Activated naive CD8-positive, alpha-beta T cell treated with anti-CD3 and anti-CD28 coated beads, Interleukin-2, amount 10 ng/mL, durations not matched to agents 7 days and 5 days (primary cell): ENCODE measurements at regions not wholly inside any gene's neighbourhood (a gene's known extent, or its start where the extent isn't known, plus 50 kb on each side); places are given as distances from the start of the nearest gene placed in this dataset.

Experiments used
- ATAC-seq: fragments of 150-1000 bp; cut with Tn5 transposase; one replicate; pipeline ENCODE4 v1.10.0; 2021; ENCODE audit warnings: low read depth, moderate library complexity
- POLR2A ChIA-PET: fragments of 350-600 bp; sonication (Branson Sonifier 250); formaldehyde crosslinking; loops from one replicate; lab custom pipeline; 2021; ENCODE audit warnings: antibody characterized with exemption; lab: Charles Lee
- DNase-seq: peaks from one replicate; pipeline ENCODE4 v3.0.0; 2021
- H3K27ac Mint-ChIP-seq: one replicate; pipeline ENCODE4 v1.8.0; 2022; ENCODE audit warnings: mild to moderate bottlenecking, mixed read lengths
- H3K27me3 Mint-ChIP-seq: one replicate; pipeline ENCODE4 v1.8.0; 2022; ENCODE audit warnings: mild to moderate bottlenecking, moderate library complexity, mixed read lengths
- H3K36me3 Mint-ChIP-seq: one replicate; pipeline ENCODE4 v1.8.0; 2021; ENCODE audit warnings: mild to moderate bottlenecking, mixed read lengths
- H3K4me1 Mint-ChIP-seq: one replicate; pipeline ENCODE4 v1.8.0; 2021; ENCODE audit warnings: mixed read lengths
- H3K4me3 Mint-ChIP-seq: one replicate; pipeline ENCODE4 v1.8.0; 2022; ENCODE audit warnings: mild to moderate bottlenecking, moderate library complexity, mixed read lengths
- H3K9me3 Mint-ChIP-seq: one replicate; pipeline ENCODE4 v1.8.0; 2021; ENCODE audit warnings: mixed read lengths

GRCh38 chr15:47258521-47258920 lies 458.8 kb upstream of the SEMA6D start:
- DNase-seq = no peak
- Mint-ChIP-seq H3K9me3 (peaks cover 13% of the 10 kb centered on the region), H3K36me3 (no peaks in the 10 kb centered on the region), H3K27me3 (no peaks in the 10 kb centered on the region), H3K4me1 (no peaks in the 10 kb centered on the region), H3K4me3 (no peak overlapping the region), H3K27ac (no peak overlapping the region)
- ATAC-seq = no peak
- POLR2A ChIA-PET = no interaction called here

- no peak overlapping the region for H3K4me3 Mint-ChIP-seq
- no peak overlapping the region for H3K27ac Mint-ChIP-seq
- ATAC-seq (no peak), DNase-seq (no peak)
- H3K36me3 Mint-ChIP-seq = no peaks in the 10 kb centered on the region
- no peaks in the 10 kb centered on the region for H3K4me1 Mint-ChIP-seq
- peaks cover 5% of the 10 kb centered on the region for H3K9me3 Mint-ChIP-seq
- no peaks in the 10 kb centered on the region for H3K27me3 Mint-ChIP-seq
- POLR2A ChIA-PET = no interaction called here
Measured at GRCh38 chr15:47265686-47266085, 451.6 kb upstream of the SEMA6D start.

GRCh38 chr15:47266566-47266965 lies 450.7 kb upstream of the SEMA6D start:
- no peaks in the 10 kb centered on the region for H3K4me1 Mint-ChIP-seq
- no peak overlapping the region for H3K27ac Mint-ChIP-seq
- DNase-seq = no peak
- peaks cover 5% of the 10 kb centered on the region for H3K9me3 Mint-ChIP-seq
- H3K36me3 Mint-ChIP-seq = no peaks in the 10 kb centered on the region
- H3K4me3 Mint-ChIP-seq = no peak overlapping the region
- H3K27me3 Mint-ChIP-seq = no peaks in the 10 kb centered on the region
- POLR2A ChIA-PET = no interaction called here
- no peak for ATAC-seq

- DNase-seq (no peak), ATAC-seq (no peak)
- Mint-ChIP-seq H3K4me3 (no peak overlapping the region), H3K4me1 (no peaks in the 10 kb centered on the region), H3K27ac (no peak overlapping the region), H3K36me3 (no peaks in the 10 kb centered on the region), H3K27me3 (no peaks in the 10 kb centered on the region), H3K9me3 (peaks cover 6% of the 10 kb centered on the region)
- POLR2A ChIA-PET = no interaction called here
Measured at GRCh38 chr15:47273864-47274263, 443.4 kb upstream of the SEMA6D start.

GRCh38 chr15:47283246-47283645 lies 434.1 kb upstream of the SEMA6D start:
- Mint-ChIP-seq H3K4me3 (no peak overlapping the region), H3K9me3 (peaks cover 3% of the 10 kb centered on the region), H3K27ac (no peak overlapping the region), H3K4me1 (no peaks in the 10 kb centered on the region), H3K27me3 (no peaks in the 10 kb centered on the region), H3K36me3 (no peaks in the 10 kb centered on the region)
- POLR2A ChIA-PET = no interaction called here
- DNase-seq (no peak), ATAC-seq (no peak)

- Mint-ChIP-seq H3K27me3 (no peaks in the 10 kb centered on the region), H3K27ac (no peak overlapping the region), H3K4me3 (no peak overlapping the region), H3K36me3 (no peaks in the 10 kb centered on the region), H3K9me3 (peaks cover 2% of the 10 kb centered on the region), H3K4me1 (no peaks in the 10 kb centered on the region)
- POLR2A ChIA-PET = no interaction called here
- no peak for DNase-seq
- ATAC-seq = no peak
Measured at GRCh38 chr15:47288794-47289193, 428.5 kb upstream of the SEMA6D start.

GRCh38 chr15:47289656-47290055 lies 427.6 kb upstream of the SEMA6D start:
- no peaks in the 10 kb centered on the region for H3K4me1 Mint-ChIP-seq

GRCh38 chr15:47291767-47292166 lies 425.5 kb upstream of the SEMA6D start:
- H3K9me3 Mint-ChIP-seq = no peaks in the 10 kb centered on the region
- H3K4me3 Mint-ChIP-seq = no peak overlapping the region
- no peaks in the 10 kb centered on the region for H3K36me3 Mint-ChIP-seq
- ATAC-seq (no peak), DNase-seq (no peak)
- no peaks in the 10 kb centered on the region for H3K4me1 Mint-ChIP-seq
- no peaks in the 10 kb centered on the region for H3K27me3 Mint-ChIP-seq
- no peak overlapping the region for H3K27ac Mint-ChIP-seq
- POLR2A ChIA-PET = no interaction called here

More at GRCh38 chr15:47289656-47290055, 427.6 kb upstream of the SEMA6D start:
- no peak for ATAC-seq
- Mint-ChIP-seq H3K27me3 (no peaks in the 10 kb centered on the region), H3K36me3 (no peaks in the 10 kb centered on the region), H3K9me3 (no peaks in the 10 kb centered on the region), H3K4me3 (no peak overlapping the region), H3K27ac (no peak overlapping the region)
- POLR2A ChIA-PET = no interaction called here
- no peak for DNase-seq

- Mint-ChIP-seq H3K4me3 (no peak overlapping the region), H3K36me3 (no peaks in the 10 kb centered on the region), H3K4me1 (no peaks in the 10 kb centered on the region), H3K27ac (no peak overlapping the region), H3K9me3 (peaks cover 3% of the 10 kb centered on the region), H3K27me3 (no peaks in the 10 kb centered on the region)
- ATAC-seq = no peak
- POLR2A ChIA-PET = no interaction called here
- DNase-seq = no peak
Measured at GRCh38 chr15:47292638-47293190, 424.6 kb upstream of the SEMA6D start.

GRCh38 chr15:47293466-47294162 lies 423.7 kb upstream of the SEMA6D start:
- Mint-ChIP-seq H3K4me1 (no peaks in the 10 kb centered on the region), H3K36me3 (no peaks in the 10 kb centered on the region), H3K27ac (no peak overlapping the region), H3K27me3 (no peaks in the 10 kb centered on the region), H3K9me3 (peaks cover 3% of the 10 kb centered on the region), H3K4me3 (no peak overlapping the region)
- POLR2A ChIA-PET = no interaction called here
- no peak for DNase-seq
- no peak for ATAC-seq

GRCh38 chr15:47294765-47295259 lies 422.5 kb upstream of the SEMA6D start:
- DNase-seq (no peak), ATAC-seq (no peak)
- Mint-ChIP-seq H3K4me3 (no peak overlapping the region), H3K27ac (no peak overlapping the region), H3K9me3 (peaks cover 3% of the 10 kb centered on the region), H3K27me3 (no peaks in the 10 kb centered on the region), H3K4me1 (no peaks in the 10 kb centered on the region), H3K36me3 (no peaks in the 10 kb centered on the region)
- POLR2A ChIA-PET = no interaction called here

- POLR2A ChIA-PET = no interaction called here
- H3K27me3 Mint-ChIP-seq = no peaks in the 10 kb centered on the region
- DNase-seq (no peak), ATAC-seq (no peak)
- H3K9me3 Mint-ChIP-seq = peaks cover 5% of the 10 kb centered on the region
- no peaks in the 10 kb centered on the region for H3K4me1 Mint-ChIP-seq
- H3K4me3 Mint-ChIP-seq = no peak overlapping the region
- H3K27ac Mint-ChIP-seq = no peak overlapping the region
- no peaks in the 10 kb centered on the region for H3K36me3 Mint-ChIP-seq
Measured at GRCh38 chr15:47296881-47297280, 420.4 kb upstream of the SEMA6D start.

GRCh38 chr15:47299846-47300434 lies 417.4 kb upstream of the SEMA6D start:
- H3K27ac Mint-ChIP-seq = no peak overlapping the region
- H3K9me3 Mint-ChIP-seq = peaks cover 5% of the 10 kb centered on the region
- no peaks in the 10 kb centered on the region for H3K4me1 Mint-ChIP-seq
- no peaks in the 10 kb centered on the region for H3K27me3 Mint-ChIP-seq
- POLR2A ChIA-PET = no interaction called here
- ATAC-seq (no peak), DNase-seq (no peak)
- no peaks in the 10 kb centered on the region for H3K36me3 Mint-ChIP-seq
- H3K4me3 Mint-ChIP-seq = no peak overlapping the region

GRCh38 chr15:47300596-47300995 lies 416.7 kb upstream of the SEMA6D start:
- Mint-ChIP-seq H3K4me1 (no peaks in the 10 kb centered on the region), H3K4me3 (no peak overlapping the region), H3K27ac (no peak overlapping the region), H3K9me3 (peaks cover 5% of the 10 kb centered on the region), H3K27me3 (no peaks in the 10 kb centered on the region), H3K36me3 (no peaks in the 10 kb centered on the region)
- DNase-seq = no peak
- ATAC-seq = no peak
- POLR2A ChIA-PET = no interaction called here
